NB4 (cell line): ENCODE measurements at regions not wholly inside any gene's neighbourhood (a gene's known extent, or its start where the extent isn't known, plus 50 kb on each side); places are given as distances from the start of the nearest gene placed in this dataset.

ENCODE experiments used
- TF ChIP-seq, protein P1 (sequence below): IDR thresholded peaks from one replicate; pipeline ENCODE4 v1.5.1; 2012; ENCODE audit warnings: low read depth, low read length
- TF ChIP-seq, protein P2 (sequence below): IDR thresholded peaks from 2 replicates; pipeline ENCODE4 v1.6.1; 2011; ENCODE audit warnings: low read depth, low read length

DNA sequence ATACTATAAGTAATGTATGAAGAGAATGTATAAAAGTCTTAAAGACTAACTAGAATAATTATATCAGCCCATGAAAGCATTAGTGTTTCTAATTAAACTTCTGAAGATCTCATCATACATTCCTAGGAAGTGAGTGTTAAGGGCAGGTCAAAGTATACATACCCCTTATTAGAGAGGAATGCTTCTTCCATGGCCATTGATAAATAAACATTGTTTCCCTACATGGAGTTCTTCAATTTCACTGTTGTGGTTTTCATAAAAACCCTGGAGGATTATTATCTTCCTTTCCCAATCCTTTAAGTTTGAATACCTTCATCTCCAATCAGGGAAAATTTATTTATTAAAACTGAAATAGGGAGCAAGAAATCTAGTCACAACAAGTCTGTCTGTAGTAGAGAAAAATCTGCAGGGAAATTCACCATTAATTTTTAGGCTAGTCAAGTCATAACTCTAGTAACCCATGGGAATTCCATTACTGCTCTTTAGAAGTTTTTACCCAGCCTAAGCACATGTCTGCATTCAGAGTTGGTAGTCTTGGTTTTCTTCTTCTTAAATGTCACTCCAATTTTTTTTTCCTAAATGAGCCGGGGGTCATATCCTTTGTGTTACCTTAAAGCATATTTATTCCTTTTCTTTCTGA lies 147.0 kb downstream of the TNFSF18 start:
- TF ChIP-seq, protein P1, sequence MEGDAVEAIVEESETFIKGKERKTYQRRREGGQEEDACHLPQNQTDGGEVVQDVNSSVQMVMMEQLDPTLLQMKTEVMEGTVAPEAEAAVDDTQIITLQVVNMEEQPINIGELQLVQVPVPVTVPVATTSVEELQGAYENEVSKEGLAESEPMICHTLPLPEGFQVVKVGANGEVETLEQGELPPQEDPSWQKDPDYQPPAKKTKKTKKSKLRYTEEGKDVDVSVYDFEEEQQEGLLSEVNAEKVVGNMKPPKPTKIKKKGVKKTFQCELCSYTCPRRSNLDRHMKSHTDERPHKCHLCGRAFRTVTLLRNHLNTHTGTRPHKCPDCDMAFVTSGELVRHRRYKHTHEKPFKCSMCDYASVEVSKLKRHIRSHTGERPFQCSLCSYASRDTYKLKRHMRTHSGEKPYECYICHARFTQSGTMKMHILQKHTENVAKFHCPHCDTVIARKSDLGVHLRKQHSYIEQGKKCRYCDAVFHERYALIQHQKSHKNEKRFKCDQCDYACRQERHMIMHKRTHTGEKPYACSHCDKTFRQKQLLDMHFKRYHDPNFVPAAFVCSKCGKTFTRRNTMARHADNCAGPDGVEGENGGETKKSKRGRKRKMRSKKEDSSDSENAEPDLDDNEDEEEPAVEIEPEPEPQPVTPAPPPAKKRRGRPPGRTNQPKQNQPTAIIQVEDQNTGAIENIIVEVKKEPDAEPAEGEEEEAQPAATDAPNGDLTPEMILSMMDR: no peak
- TF ChIP-seq, protein P2, sequence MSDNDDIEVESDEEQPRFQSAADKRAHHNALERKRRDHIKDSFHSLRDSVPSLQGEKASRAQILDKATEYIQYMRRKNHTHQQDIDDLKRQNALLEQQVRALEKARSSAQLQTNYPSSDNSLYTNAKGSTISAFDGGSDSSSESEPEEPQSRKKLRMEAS: no peak
